Activated CD4-positive, CD25-positive, alpha-beta regulatory T cell treated with anti-CD3 and anti-CD28 coated beads, Interleukin-2, amount 50 U/mL, for 16 hours (primary cell): ENCODE measurements at regions not wholly inside any gene's neighbourhood (a gene's known extent, or its start where the extent isn't known, plus 50 kb on each side); places are given as distances from the start of the nearest gene placed in this dataset.

Experiments used
- DNase-seq: peaks from one replicate; pipeline ENCODE4 v3.0.0-alpha.2; 2020; ENCODE audit warnings: low read depth, low spot score

DNA sequence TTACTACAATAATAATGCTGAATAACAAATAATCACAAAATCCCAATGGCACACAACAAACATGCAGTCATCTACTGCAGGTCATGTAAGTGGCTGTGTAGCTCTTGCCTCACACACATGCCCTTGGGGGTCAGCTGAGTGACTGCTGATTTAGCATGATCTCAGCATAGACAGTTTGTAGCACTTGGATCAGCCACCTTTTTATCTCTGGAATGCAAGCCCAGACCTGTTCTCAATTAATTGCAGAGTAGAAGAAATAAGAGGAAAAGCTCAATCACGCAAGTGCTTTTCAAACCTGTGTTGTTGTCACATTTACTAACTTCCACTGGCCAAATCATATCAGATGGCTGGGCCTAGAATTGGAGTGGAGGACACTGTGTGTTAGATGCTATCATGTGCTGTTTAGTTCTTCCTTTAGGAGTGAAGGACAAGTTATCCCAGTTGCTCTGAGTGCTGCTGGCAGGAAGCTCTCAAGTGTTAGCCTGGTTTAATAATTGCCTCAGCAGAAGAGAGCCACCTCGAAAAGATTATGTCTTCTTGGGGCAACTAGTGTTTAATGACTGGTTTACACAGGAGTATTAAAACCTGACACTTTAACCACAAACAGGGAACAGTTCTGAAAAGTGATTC lies 128.3 kb upstream of the EPHA5 start:
- no peak for DNase-seq

GRCh38 chr4:65791812-65792308 lies 121.6 kb upstream of the EPHA5 start:
- DNase-seq: no peak

DNA sequence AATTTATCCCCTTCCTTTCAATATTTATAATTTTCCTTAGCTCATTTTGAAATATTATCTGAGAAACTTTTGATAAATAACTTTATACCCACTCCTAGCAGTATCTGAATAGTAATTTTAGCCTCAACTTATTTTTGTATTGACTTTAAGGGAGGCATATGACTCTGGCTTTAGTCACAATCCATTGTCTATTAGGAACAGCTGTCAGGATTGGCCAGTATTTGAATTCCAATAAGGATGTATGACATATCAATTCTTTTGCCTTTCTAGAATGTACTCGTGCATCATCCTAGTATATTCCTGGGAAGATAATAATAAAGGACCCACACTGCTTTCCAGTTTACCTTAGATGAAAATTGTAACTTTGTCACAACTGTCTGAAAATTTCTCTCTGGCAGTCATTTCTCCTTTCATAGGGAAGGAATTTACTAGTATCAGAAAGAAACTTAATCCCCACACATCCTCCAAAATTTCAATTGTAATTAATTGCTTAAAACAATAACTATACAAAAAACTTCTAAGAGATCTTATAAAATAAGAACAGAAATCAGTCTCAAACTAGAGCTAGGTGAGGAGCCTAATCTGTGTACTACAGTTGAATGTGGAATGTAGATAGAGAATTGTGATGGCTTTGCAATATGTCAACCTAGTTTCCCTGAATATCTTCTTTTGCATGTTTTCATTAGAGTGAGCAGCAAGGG lies 121.0 kb upstream of the EPHA5 start:
- DNase-seq: no peak

- DNase-seq: no peak
These were observed 119.5 kb upstream of the EPHA5 start for GRCh38 chr4:65789805-65790204.

GRCh38 chr4:65789341-65789740 lies 119.1 kb upstream of the EPHA5 start:
- DNase-seq: no peak

- DNase-seq: no peak
These were observed 107.0 kb upstream of the EPHA5 start for GRCh38 chr4:65777270-65777669.

GRCh38 chr4:65773636-65774035 lies 103.3 kb upstream of the EPHA5 start:
- DNase-seq: no peak

GRCh38 chr4:65747386-65747785 lies 77.1 kb upstream of the EPHA5 start:
- DNase-seq: no peak

- no peak for DNase-seq
These were observed 67.8 kb upstream of the EPHA5 start for GRCh38 chr4:65738134-65738533.

- DNase-seq: no peak
These were observed 67.4 kb upstream of the EPHA5 start for GRCh38 chr4:65737672-65738071.

DNA sequence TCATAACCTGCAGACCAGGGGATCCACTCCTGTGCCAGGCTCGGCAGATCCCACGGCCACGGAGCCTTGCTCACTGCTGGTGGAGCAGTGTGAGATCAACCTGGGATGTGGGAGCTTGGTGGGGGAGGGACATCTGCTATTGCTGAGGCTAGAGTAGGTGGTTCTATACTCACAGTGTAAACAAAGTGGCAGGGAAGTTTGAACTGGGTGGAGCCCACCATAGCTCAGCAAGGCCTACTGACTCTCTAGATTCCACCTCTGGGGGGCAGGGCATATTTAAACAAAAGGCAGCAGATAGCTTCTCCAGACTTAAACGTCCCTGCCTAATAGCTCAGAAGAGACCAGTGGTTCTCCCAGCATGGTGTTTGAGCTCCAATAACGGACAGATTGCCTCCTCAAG lies 54.7 kb upstream of the EPHA5 start:
- no peak for DNase-seq
